ENCODE measurements at regions not wholly inside any gene's neighbourhood (a gene's known extent, or its start where the extent isn't known, plus 50 kb on each side); places are given as distances from the start of the nearest gene placed in this dataset.

GRCh38 chr2:52210611-52211010 lies 1178.7 kb upstream of the NRXN1 start:
- DNase-seq: no peak

GRCh38 chr2:52210161-52210560 lies 1178.2 kb upstream of the NRXN1 start:
- no peak for DNase-seq

GRCh38 chr2:52194342-52194741 lies 1162.4 kb upstream of the NRXN1 start:
- no peak for DNase-seq

GRCh38 chr2:52193804-52194203 lies 1161.9 kb upstream of the NRXN1 start:
- no peak for DNase-seq

DNA sequence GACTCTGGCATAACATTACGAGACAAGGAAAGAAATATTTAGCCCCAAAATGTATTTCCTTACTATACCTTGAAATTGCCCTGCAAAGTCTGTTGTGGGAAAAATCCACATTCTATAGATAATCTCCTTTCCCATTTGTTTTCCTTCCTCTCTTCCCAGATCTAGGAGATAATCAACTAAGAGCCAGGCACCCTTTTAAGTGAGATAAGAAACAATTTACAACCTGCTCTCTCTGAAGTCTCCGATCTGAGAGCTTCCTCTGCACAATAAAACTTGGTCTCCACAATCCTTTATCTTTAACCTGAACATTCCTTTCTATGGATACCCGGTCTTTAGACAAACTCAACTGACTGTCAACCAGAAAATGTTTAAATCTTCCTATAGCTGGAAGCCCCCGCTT lies 1160.7 kb upstream of the NRXN1 start:
- no peak for DNase-seq

- no peak for DNase-seq
These were observed 1149.1 kb upstream of the NRXN1 start for GRCh38 chr2:52181080-52181479.

- DNase-seq: no peak
These were observed 1146.9 kb upstream of the NRXN1 start for GRCh38 chr2:52178845-52179244.

DNA sequence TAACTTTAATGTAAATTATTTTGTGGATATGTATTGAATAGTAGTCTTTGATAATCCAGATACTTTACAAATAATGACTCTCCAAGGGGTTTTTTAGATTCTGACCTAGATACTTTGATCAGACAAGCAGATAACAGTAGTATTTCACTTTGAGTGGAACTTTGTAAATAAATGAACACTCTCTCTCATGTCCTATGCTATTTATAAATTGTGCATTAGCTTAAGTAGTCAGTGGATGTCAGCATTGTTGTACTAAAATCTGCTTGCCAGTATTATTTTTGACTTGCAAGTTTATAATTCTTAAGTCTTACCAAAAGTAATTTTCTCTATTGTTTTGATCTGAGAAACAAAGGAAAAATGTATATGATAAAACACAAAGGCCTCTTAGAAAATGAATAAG lies 1113.1 kb upstream of the NRXN1 start:
- no peak for DNase-seq

DNA sequence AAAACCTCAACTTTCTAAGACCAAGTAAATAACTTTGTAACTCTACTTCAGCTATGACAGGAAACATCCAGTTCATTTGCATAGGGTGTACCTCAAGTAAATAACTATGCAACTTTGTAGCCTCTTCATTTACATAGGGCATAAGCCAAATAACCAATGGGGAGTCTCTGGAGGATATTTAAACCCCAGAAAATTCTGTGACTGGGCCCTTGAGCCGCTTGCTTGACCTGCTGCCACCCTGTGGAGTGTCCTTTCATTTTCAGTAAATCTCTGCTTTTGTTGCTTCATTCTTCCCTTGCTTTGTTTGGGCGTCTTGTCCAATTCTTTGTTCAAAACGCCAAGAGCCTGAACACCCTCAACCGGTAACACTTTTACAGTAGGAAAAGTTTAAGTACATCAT lies 1112.7 kb upstream of the NRXN1 start:
- no peak for DNase-seq

DNA sequence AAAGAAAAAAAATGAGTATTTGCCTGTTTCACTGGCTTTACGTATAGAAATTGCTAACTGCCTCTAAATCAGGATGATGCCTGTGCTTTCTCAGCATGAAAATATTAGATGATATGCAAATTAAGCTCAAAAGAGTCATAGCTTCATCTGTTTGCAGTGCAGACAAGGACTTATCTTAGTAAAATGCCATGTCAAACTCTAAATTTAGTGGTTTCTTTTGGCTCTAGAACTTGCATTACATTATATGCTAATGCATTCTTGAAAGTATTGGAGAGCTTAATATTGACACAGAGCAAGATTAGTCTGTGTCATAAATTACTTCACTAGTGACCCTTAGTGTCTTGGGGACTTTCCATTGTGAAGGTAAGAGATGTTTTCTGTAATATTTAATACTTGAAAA lies 1109.1 kb upstream of the NRXN1 start:
- DNase-seq: no peak

- DNase-seq: no peak
These were observed 1107.3 kb upstream of the NRXN1 start for GRCh38 chr2:52139241-52139640.

GRCh38 chr2:52135235-52135634 lies 1103.3 kb upstream of the NRXN1 start:
- DNase-seq: no peak

DNA sequence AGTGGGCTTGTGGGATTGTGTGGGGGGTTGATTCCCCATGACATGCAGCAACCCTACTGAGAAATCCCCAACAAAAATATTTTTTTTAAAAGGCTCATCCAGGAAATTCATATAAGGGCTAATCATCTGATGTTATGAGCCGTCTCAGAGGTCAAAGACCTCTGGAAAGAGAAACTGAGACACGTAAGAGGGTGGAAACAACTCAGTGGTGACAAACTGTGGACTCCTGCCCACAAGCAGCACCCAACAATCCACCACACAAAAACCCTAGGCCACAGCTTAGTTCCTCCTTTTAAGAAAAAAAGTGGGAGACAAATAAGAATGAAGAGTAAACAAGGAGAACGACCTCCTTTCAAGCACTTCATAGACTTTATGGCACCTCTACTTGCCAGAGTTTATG lies 1096.1 kb upstream of the NRXN1 start:
- no peak for DNase-seq

GRCh38 chr2:52127527-52127926 lies 1095.6 kb upstream of the NRXN1 start:
- DNase-seq: no peak

DNA sequence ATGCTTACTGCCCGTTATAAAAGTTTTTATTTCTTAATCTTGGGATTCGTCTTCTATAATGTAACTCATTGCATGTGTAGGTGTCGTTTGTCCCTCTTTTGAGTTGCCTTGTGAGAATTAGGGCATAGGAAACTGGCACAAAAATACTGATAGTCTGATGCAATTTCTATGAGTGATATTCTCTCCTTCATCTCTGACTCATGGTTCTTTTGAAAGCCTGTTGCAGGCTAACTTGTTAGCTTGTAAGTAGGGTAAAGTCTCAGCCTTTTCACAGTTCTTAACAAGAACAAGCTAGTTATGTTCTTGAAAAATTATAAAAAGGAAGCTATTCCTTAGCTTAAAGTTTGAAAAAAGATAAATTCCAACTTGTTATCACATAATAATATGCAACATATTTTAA lies 1085.4 kb upstream of the NRXN1 start:
- no peak for DNase-seq

GRCh38 chr2:52115750-52116149 lies 1083.8 kb upstream of the NRXN1 start:
- no peak for DNase-seq

- no peak for DNase-seq
These were observed 1081.4 kb upstream of the NRXN1 start for GRCh38 chr2:52113338-52113737.

- DNase-seq: no peak
These were observed 1080.2 kb upstream of the NRXN1 start for GRCh38 chr2:52112141-52112540.

DNA sequence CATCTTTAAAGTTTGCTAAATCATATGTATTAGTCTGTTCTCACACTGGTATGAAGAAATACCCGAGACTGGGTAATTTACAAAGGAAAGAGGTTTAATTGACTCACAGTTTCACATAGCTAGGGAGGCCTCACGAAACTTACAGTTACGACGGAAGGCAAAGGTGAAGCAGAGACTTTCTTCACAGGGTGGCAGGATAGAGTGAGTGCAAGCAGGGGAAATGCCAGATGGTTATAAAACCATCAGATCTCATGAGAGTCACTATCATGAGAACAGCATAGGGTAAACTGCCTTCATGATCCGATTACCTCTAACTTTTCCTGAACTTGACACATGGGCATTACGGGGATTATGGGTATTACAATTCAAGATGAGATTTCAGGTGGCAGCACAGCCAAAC lies 1075.2 kb upstream of the NRXN1 start:
- DNase-seq: no peak

- DNase-seq: no peak
These were observed 1065.1 kb upstream of the NRXN1 start for GRCh38 chr2:52097071-52097470.

- no peak for DNase-seq
These were observed 1052.8 kb upstream of the NRXN1 start for GRCh38 chr2:52084759-52085158.

DNA sequence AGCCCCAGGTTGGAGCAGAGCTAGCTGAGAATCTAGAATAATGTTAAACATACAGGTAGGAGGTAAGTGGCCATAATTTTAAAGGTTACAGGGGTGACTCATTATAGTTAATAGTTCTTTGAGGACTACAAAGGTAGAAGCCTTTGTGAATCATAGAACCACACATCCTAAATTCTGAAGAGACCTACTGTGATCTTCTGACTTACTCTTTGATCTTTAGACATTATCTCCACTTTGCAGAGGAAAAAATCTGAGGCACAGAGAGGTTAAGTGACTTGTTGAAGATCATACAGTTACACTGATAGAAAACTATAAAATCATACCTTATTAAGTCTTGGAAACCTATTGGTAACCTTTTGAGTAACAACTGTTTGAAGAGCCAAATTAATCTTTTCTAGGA lies 1051.3 kb upstream of the NRXN1 start:
- no peak for DNase-seq

DNA sequence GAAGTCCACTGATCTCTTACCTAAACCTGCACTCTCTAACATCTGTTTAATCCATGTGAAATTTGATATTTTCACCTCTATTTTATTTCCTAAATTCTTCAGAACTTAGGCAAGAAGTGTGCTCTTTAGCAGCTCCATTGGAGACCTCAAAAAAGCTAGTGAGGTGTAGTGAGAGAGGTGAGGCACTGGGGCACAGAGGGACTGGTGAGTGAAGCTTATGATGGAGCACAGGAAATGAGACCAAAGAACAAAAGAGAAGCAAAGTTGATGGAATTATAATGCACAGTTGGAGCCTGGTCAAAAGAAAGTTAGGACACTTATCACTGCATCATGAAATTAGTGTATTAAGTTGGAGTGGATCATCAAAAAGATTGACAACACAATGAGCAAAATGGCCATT lies 1050.7 kb upstream of the NRXN1 start:
- DNase-seq: no peak

GRCh38 chr2:52079602-52080001 lies 1047.7 kb upstream of the NRXN1 start:
- DNase-seq: no peak

DNA sequence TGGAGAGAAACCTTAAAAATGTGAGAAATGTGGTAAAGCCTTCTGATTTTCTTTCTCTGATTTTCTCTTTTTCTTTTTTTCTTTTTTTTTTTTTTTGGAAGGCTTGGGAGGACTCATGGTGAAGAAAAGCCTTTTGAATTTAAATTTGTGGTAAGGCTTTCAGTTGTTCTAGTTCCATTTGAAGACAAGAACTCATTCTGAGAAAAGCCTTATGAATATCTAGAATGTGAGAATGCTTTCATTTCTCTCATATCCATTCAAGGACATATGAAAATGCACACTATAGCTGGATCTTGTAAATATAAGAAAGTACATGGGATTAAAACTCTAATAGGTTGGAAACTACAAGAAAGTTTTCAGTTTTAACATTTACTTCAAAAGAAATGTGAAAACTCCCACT lies 1045.2 kb upstream of the NRXN1 start:
- DNase-seq: no peak

- no peak for DNase-seq
These were observed 1042.3 kb upstream of the NRXN1 start for GRCh38 chr2:52074130-52074719.

All from NCI-H187 treated with DMSO at 0.1 percent for 48 hours (cell line).